Testis (tissue), 2 donors: ENCODE measurements at regions not wholly inside any gene's neighbourhood (a gene's known extent, or its start where the extent isn't known, plus 50 kb on each side); places are given as distances from the start of the nearest gene placed in this dataset.

Source experiments
- DNase-seq: peaks from one replicate; pipeline ENCODE4 v3.0.0-alpha.2; 2019
- H3K27ac ChIP-seq, 2 donors: fragments of 200-600 bp; sonication (generic); one replicate each; pipeline ENCODE4 v1.5.1; 2019
- H3K27me3 ChIP-seq: fragments of 200-600 bp; sonication (generic); one replicate; pipeline ENCODE4 v1.5.1; 2019
- H3K36me3 ChIP-seq: fragments of 200-600 bp; sonication (generic); one replicate; pipeline ENCODE4 v1.5.1; 2017; ENCODE audit warnings: low read depth; ENCODE audit errors: missing control alignments
- H3K4me1 ChIP-seq: fragments of 200-600 bp; sonication (generic); one replicate; pipeline ENCODE4 v1.5.1; 2019
- H3K4me3 ChIP-seq, 2 donors: fragments of 200-600 bp; sonication (generic); one replicate each; pipeline ENCODE4 v1.5.1; 2017 to 2019
- H3K9me3 ChIP-seq: fragments of 200-600 bp; sonication (generic); one replicate; pipeline ENCODE4 v1.5.1; 2017
- POLR2A ChIP-seq: fragments of 450-650 bp; IDR thresholded peaks from one replicate; pipeline ENCODE4 v1.6.1; 2017; ENCODE audit warnings: antibody characterized with exemption, mild to moderate bottlenecking, moderate library complexity
- WGBS, 2 donors: methylation state at CpG; one replicate each; pipeline ENCODE4 v1.1.5; 2018; 5-methylcytosine and 5-hydroxymethylcytosine counted together
- intact Hi-C: fragments of 100-400 bp; cut with DNase I; formaldehyde crosslinking; loops from one replicate; pipeline ENCODE4 v1.15.1; 2023; ENCODE audit warnings: low total_unique reads
- TF ChIP-seq, protein P1 (sequence below), 3 experiments: fragments of 450-650 bp in 2 of 3; fragments of 200-600 bp in 1 of 3; sonication (generic) in 1 of 3; IDR thresholded peaks; one replicate each; pipeline ENCODE4 v1.5.1; 2016 to 2019; ENCODE audit warnings: antibody characterized with exemption in 3 of 3, mild to moderate bottlenecking in 2 of 3, moderate library complexity in 1 of 3

DNA sequence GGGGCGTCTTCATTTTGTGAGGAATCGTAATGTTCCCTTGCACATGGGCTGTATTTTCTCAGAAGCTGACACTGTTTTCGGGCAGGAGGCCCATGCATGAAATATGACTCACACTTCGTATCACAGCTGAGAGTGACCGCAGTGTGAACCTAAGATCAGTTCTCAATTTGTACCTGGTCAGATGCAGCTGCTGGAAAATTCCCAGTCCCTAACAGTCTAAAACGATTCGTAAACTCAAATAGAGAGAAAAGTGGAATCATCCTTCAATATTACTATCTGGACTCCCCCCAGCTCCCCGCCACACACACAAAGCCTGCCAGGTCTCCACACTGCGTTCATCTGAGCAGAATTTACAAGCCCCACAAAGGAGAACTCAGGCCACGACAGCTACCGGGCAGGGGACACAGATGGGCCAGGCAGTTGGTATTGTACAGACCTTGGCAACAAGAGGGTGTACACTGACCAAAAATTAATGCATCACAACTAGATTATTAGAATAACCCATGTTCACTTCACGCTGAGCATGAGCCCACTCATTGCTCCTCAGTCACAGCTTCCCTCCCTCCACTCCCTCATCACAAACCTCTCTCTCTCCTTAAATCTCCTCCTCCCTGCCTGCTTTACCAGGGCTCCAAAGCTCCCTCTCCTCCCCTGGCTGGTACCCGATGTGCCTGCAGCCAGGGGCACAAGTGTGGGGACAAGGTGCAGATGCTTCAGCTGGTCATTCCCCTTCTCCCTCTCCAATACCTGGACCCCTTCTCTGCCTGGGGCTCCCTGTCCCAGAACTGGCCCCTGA lies 488.4 kb downstream of the PREX1 start:
- no peaks in the 10 kb centered on the region for H3K9me3 ChIP-seq
- H3K27me3 ChIP-seq = no peaks in the 10 kb centered on the region
- H3K4me3 ChIP-seq = no peak overlapping the region
- intact Hi-C loops = no loop called here
- no peak overlapping the region for H3K27ac ChIP-seq
- no peak for TF ChIP-seq POLR2A
- TF ChIP-seq, protein P1, sequence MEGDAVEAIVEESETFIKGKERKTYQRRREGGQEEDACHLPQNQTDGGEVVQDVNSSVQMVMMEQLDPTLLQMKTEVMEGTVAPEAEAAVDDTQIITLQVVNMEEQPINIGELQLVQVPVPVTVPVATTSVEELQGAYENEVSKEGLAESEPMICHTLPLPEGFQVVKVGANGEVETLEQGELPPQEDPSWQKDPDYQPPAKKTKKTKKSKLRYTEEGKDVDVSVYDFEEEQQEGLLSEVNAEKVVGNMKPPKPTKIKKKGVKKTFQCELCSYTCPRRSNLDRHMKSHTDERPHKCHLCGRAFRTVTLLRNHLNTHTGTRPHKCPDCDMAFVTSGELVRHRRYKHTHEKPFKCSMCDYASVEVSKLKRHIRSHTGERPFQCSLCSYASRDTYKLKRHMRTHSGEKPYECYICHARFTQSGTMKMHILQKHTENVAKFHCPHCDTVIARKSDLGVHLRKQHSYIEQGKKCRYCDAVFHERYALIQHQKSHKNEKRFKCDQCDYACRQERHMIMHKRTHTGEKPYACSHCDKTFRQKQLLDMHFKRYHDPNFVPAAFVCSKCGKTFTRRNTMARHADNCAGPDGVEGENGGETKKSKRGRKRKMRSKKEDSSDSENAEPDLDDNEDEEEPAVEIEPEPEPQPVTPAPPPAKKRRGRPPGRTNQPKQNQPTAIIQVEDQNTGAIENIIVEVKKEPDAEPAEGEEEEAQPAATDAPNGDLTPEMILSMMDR (IDR thresholded peaks at IDR 0.05) = no peak
- 58 to 63% methylated on average over 13 of the region's 13 CpGs for WGBS, 2 donors
- H3K36me3 ChIP-seq = no peaks in the 10 kb centered on the region
- DNase-seq = peak; percentile 24
- peaks cover 3% of the 10 kb centered on the region for H3K4me1 ChIP-seq

DNA sequence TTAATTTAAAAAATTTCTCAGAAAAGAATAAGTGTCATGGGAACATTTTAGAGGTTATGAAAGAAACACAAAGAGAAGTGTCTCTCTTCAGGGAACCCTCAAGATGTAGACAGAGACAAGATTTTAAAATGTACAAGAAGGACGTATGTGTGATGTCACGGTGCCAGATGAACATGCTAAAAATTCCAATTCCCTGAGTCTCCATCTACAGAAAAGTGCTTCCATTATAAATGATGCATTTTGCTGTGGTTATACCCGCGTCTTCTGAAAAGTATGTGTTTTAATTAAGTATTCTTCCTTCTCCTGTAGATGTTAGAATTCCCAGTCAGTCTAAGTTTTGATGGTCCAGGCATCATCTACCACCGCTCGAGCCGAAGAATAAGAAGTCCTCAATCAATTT lies 489.1 kb downstream of the PREX1 start:
- Histone ChIP-seq H3K27ac (no peak overlapping the region), H3K4me1 (peaks cover 3% of the 10 kb centered on the region), H3K36me3 (no peaks in the 10 kb centered on the region), H3K27me3 (no peaks in the 10 kb centered on the region), H3K4me3 (no peak overlapping the region), H3K9me3 (no peaks in the 10 kb centered on the region)
- TF ChIP-seq POLR2A = no peak
- TF ChIP-seq, protein P1 (IDR thresholded peaks at IDR 0.05) = no peak
- intact Hi-C loops = no loop called here
- 75 to 80% methylated on average over 7 of the region's 7 CpGs for WGBS, 2 donors
- DNase-seq = no peak

DNA sequence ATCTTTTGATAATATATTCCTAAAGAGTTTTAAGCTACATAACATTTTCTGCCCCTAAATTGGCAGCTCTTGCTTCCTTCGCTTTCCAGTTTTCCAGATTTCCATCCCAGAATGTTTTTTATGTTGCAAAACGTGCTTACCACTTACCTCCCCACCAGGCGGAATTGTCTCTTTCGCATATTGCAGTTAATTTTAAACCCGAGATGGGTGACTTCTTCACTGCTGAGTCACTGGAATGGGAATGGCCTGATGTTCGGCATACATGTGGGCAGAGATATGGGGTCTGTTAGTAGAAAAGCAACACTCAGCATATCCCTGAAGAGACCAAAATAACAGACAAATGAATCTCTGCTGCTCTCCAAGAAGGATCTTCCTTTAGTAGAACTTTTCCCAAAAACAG lies 491.2 kb downstream of the PREX1 start:
- 92% methylated on average over 6 of the region's 6 CpGs for WGBS, 2 donors
- Histone ChIP-seq H3K27me3 (no peaks in the 10 kb centered on the region), H3K27ac (no peak overlapping the region), H3K36me3 (no peaks in the 10 kb centered on the region), H3K9me3 (no peaks in the 10 kb centered on the region), H3K4me1 (peaks cover 3% of the 10 kb centered on the region), H3K4me3 (no peak overlapping the region)
- TF ChIP-seq POLR2A = no peak
- TF ChIP-seq, protein P1 (IDR thresholded peaks at IDR 0.05) = no peak
- DNase-seq = no peak
- intact Hi-C loops = no loop called here

DNA sequence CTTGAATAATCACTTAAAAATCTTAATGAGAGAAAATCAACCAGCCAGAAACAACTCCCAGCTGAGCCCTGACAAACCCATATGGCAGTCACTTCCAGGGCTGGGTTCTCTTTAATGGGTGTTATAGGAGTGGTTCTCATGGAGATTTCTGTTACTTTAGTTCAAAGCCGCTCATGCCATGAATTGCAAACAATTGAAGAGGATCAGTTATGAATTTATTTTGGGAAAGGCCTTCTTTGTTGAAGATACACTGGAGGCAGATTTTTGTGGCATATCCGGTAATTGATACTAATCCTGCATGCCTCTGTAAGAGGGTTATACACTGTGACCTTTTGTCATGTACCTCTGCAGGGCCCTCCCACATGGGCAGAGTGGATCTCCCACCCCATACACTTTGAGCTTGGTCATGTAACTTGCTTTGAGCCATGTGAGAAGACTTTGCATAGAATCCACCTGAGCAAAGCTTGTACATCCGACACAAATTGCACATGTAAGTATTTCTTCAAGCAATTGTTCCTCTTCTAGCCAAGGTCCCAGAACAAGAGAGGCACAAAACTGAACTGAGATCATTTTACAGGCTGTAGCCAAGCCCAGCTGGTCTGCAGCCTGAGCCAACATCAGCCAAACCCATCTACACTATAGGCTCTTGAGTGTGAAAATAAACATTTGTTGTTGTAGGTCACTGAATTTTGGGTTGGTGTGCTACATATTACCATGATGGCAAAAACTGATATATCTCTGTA lies 492.3 kb downstream of the PREX1 start:
- DNase-seq = no peak
- no peak overlapping the region for H3K27ac ChIP-seq
- intact Hi-C loops = no loop called here
- H3K4me3 ChIP-seq = no peak overlapping the region
- no peaks in the 10 kb centered on the region for H3K36me3 ChIP-seq
- no peaks in the 10 kb centered on the region for H3K27me3 ChIP-seq
- H3K9me3 ChIP-seq = no peaks in the 10 kb centered on the region
- TF ChIP-seq, protein P1 (IDR thresholded peaks at IDR 0.05) = no peak
- TF ChIP-seq POLR2A = no peak
- 77 to 93% methylated on average over 3 of the region's 3 CpGs for WGBS, 2 donors
- peaks cover 3% of the 10 kb centered on the region for H3K4me1 ChIP-seq
